Common myeloid progenitor, CD34-positive (primary cell): ENCODE measurements at regions not wholly inside any gene's neighbourhood (a gene's known extent, or its start where the extent isn't known, plus 50 kb on each side); places are given as distances from the start of the nearest gene placed in this dataset.
"Not testable (repeated sequence)": the region's sequence is repeated elsewhere in the genome, so short reads cannot be mapped to it uniquely, and the experiment has no call there.

ENCODE experiments used
- CTCF ChIA-PET: fragments of 350-600 bp; sonication (Branson Sonifier 250); formaldehyde crosslinking; loops from one replicate; lab custom pipeline; 2021; ENCODE audit warnings: antibody characterized with exemption; lab: Charles Lee
- POLR2A ChIA-PET: fragments of 350-600 bp; sonication (Branson Sonifier 250); formaldehyde crosslinking; loops from one replicate; lab custom pipeline; 2021; ENCODE audit warnings: antibody characterized with exemption; lab: Charles Lee
- DNase-seq, 3 donors: peaks; one replicate each; pipeline versions ENCODE4 v3.0.0 to v3.0.0-alpha.2; 2013
- H3K27ac ChIP-seq, 2 experiments: 1 replicate in 1 of 2; 2 replicates in 1 of 2; pipeline ENCODE4 v1.7.0; 2013; ENCODE audit warnings: inconsistent platforms in 2 of 2, low read length in 2 of 2, mild to moderate bottlenecking in 2 of 2, low read depth in 1 of 2, moderate library complexity in 1 of 2; ENCODE audit not compliant: severe bottlenecking in 2 of 2, insufficient read depth in 1 of 2, poor library complexity in 1 of 2
- H3K27me3 ChIP-seq, 5 experiments: replicated peaks in 2 of 5; 1 replicate in 3 of 5; 2 replicates in 2 of 5; pipeline versions ENCODE4 v1.6.1 to v1.7.0; 2013; ENCODE audit warnings: low read length in 4 of 5, mild to moderate bottlenecking in 2 of 5, moderate library complexity in 2 of 5, inconsistent platforms in 1 of 5; ENCODE audit not compliant: insufficient read depth in 5 of 5, control insufficient read depth in 4 of 5
- H3K36me3 ChIP-seq, 4 experiments: 1 replicate in 2 of 4; 2 replicates in 2 of 4; pipeline versions ENCODE4 v1.6.1 to v1.7.0; 2013; ENCODE audit warnings: low read length in 3 of 4, control low read depth in 1 of 4, mild to moderate bottlenecking in 1 of 4; ENCODE audit not compliant: control insufficient read depth in 4 of 4, insufficient read depth in 4 of 4
- H3K4me1 ChIP-seq, 4 experiments: 1 replicate in 3 of 4; 2 replicates in 1 of 4; pipeline versions ENCODE4 v1.6.1 to v1.7.1; 2013; ENCODE audit warnings: low read length in 3 of 4, mild to moderate bottlenecking in 3 of 4, control low read depth in 1 of 4, inconsistent platforms in 1 of 4, moderate library complexity in 1 of 4; ENCODE audit not compliant: control insufficient read depth in 4 of 4, insufficient read depth in 4 of 4; ENCODE audit errors: control extremely low read depth in 1 of 4
- H3K4me3 ChIP-seq, 7 experiments: 1 replicate in 4 of 7; 2 replicates in 3 of 7; pipeline versions ENCODE4 v1.5.1 to v1.7.0; 2013; ENCODE audit warnings: mild to moderate bottlenecking in 7 of 7, low read length in 6 of 7, moderate library complexity in 6 of 7, inconsistent platforms in 2 of 7, low read depth in 2 of 7, control low read depth in 1 of 7; ENCODE audit not compliant: insufficient read depth in 4 of 7, control insufficient read depth in 1 of 7; ENCODE audit errors: extremely low read depth in 1 of 7
- H3K9me3 ChIP-seq, 5 experiments: 1 replicate in 4 of 5; 2 replicates in 1 of 5; pipeline versions ENCODE4 v1.6.1 to v1.7.1; 2013; ENCODE audit warnings: low read length in 4 of 5, mild to moderate bottlenecking in 2 of 5, inconsistent platforms in 1 of 5, low read depth in 1 of 5, moderate library complexity in 1 of 5; ENCODE audit not compliant: control insufficient read depth in 4 of 5, insufficient read depth in 2 of 5; ENCODE audit errors: control extremely low read depth in 1 of 5
- WGBS: methylation state at CpG from one replicate; pipeline ENCODE4 v1.1.5; 2013; ENCODE audit not compliant: insufficient coverage; 5-methylcytosine and 5-hydroxymethylcytosine counted together

DNA sequence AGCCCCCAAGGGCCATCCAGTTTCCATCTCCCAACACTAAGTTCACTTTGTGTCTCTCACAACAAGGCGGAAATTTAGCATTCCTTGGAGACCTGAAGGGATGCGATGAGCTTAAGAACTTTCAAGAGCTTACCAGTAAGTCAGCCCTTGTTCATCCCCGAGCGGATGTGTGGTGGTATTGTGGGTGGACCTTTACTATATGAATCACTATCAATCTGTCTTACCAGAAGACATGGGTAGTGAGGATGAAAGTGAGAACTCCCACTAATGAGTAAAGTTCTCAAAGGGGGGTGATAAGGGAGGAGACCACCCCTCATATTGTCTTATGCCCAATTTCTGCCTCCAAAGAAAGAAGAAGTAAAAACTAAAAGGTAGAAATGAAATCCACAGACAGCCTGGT, 329.6 kb upstream of the NCKAP5 start:
- CTCF ChIA-PET = interaction anchor here (2.0 kb wide), 1 partner anchor 13 kb away, joined by 7 read pairs; no protein-coding TSS in a partner anchor
- DNase-seq, H3K9me3 ChIP-seq, H3K4me1 ChIP-seq, H3K36me3 ChIP-seq, POLR2A ChIA-PET, H3K27me3 ChIP-seq, H3K4me3 ChIP-seq, H3K27ac ChIP-seq: not testable (repeated sequence)
- no CpG with 5 or more reads among the region's 4 CpGs for WGBS

DNA sequence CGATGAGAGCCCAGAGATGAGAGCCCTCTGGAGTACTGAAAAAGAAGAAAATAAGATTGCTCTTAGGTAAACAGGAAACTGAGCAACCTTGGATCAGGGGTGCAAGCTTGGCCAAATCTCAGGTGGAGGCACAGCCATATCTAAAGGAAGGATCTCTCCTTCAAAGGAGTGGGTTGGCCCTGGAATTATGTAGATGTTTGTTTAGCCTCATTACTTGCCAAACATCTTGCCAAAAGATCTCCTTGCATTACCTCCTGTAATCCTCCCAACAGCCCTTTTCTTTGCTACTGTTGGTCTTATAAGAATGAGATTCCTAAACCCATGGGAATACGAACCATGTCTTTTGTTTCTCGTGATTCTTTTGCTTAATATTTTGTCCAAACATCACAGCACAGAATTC, 332.6 kb upstream of the NCKAP5 start:
- H3K27me3 ChIP-seq = peaks cover 0 to 5% (median 0%) of the 10 kb centered on the region in 5 experiments
- peaks cover 0 to 2% (median 0%) of the 10 kb centered on the region in 5 experiments for H3K9me3 ChIP-seq
- no peaks in the 10 kb centered on the region for H3K36me3 ChIP-seq
- ChIA-PET POLR2A (no interaction called here), CTCF (no interaction called here)
- WGBS = 86% methylated on average over 3 of the region's 3 CpGs
- H3K27ac ChIP-seq = no peak overlapping the region
- DNase-seq = no peak
- no peak overlapping the region for H3K4me3 ChIP-seq
- H3K4me1 ChIP-seq = no peaks in the 10 kb centered on the region

DNA sequence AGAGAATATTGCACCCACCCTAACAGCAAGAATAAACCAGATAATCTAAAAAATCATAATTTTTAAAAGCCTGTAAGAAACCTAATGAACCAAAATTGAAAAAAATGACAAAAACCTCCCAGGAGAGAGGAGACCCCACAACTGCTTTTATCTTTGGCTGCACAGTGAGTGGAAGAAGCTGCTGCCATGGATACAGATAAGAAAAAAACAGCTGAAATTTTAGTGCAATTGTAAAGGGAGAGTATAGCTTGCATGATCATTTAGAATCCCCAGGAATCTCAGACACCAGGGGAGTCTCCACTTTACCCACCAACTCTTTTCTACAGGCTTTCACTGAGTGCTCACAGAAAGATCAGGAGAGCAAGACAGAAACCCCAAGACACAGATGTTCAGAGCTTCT, 338.1 kb upstream of the NCKAP5 start:
- Histone ChIP-seq H3K4me1 (no peaks in the 10 kb centered on the region), H3K36me3 (no peaks in the 10 kb centered on the region), H3K27me3 (peaks cover 0 to 3% (median 0%) of the 10 kb centered on the region in 5 experiments), H3K27ac (no peak overlapping the region), H3K4me3 (no peak overlapping the region), H3K9me3 (peaks cover 0 to 3% (median 1%) of the 10 kb centered on the region in 5 experiments)
- DNase-seq = no peak
- CTCF ChIA-PET = interaction anchor here (1.4 kb wide), 1 partner anchor 63 kb away, joined by 3 read pairs; no protein-coding TSS in a partner anchor
- POLR2A ChIA-PET = no interaction called here

DNA sequence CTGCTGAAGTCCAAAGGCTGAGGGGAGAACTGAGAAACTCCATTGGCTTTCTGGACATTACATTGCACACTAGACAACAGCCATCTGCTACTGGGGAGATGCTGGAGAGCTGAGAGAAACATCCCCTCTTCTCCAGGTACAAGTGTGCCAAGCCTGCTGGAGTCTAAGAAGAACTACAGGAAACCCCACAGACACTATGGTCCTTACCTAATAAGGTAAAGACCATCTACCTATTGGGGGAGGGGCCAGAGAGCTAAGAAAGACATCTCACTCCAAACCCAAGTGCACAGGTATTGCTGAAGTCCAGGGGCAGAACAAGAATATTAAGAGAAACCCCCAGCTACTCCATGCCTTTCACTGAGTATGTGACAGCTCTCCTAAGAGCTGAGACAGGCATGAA, 338.7 kb upstream of the NCKAP5 start:
- no peak overlapping the region for H3K27ac ChIP-seq
- H3K36me3 ChIP-seq = no peaks in the 10 kb centered on the region
- CTCF ChIA-PET = interaction anchor here (1.4 kb wide), 1 partner anchor 64 kb away, joined by 3 read pairs; no protein-coding TSS in a partner anchor
- no peak for DNase-seq
- peaks cover 0 to 3% (median 1%) of the 10 kb centered on the region in 5 experiments for H3K9me3 ChIP-seq
- H3K4me1 ChIP-seq = no peaks in the 10 kb centered on the region
- peaks cover 0 to 3% (median 0%) of the 10 kb centered on the region in 5 experiments for H3K27me3 ChIP-seq
- no peak overlapping the region for H3K4me3 ChIP-seq
- POLR2A ChIA-PET = no interaction called here

DNA sequence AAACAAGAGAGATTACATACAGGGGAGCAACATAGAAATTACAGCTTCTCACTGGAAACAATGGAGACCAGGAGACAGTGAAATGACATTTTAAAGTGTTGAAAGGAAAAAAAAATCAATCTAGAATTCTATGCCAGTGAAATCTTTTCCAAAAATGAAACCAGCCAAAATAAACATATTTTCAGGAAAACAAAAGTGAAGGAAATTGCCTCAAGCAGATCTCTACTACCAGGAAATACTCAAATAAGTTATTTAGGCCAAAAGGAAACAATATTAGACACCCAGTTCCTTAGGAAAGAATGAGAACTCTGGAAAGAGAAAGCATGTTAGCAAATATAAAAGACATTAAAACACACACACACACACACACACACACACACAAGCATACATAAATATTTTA, 339.9 kb upstream of the NCKAP5 start:
- POLR2A ChIA-PET = no interaction called here
- H3K4me1 ChIP-seq = no peaks in the 10 kb centered on the region
- no peaks in the 10 kb centered on the region for H3K36me3 ChIP-seq
- H3K4me3 ChIP-seq = no peak overlapping the region
- CTCF ChIA-PET = no interaction called here
- H3K27me3 ChIP-seq = no peaks in the 10 kb centered on the region
- no peak overlapping the region for H3K27ac ChIP-seq
- DNase-seq = no peak
- peaks cover 0 to 3% (median 1%) of the 10 kb centered on the region in 5 experiments for H3K9me3 ChIP-seq

DNA sequence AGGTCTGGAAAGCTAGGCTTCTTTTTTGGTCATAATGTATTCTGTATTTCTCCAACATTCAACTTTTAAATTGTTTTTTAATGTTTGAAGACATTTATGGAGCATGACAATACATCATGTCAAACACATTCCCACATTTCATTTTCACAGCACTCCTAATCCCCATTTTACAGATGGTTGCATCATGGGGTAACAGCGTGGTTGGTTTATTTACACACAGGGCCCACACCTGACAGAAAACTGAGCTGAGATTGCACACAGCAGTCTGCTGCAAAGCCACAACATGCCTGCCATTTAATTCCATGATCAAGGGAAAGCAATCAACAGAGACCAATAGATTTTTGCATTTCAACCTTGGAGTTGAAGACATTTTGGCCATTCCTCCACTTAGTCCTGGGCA, 335.7 kb upstream of the MGAT5 start:
- Histone ChIP-seq H3K9me3 (no peaks in the 10 kb centered on the region), H3K27ac (no peak overlapping the region), H3K4me1 (no peaks in the 10 kb centered on the region), H3K27me3 (peaks cover 0 to 2% (median 0%) of the 10 kb centered on the region in 5 experiments), H3K36me3 (no peaks in the 10 kb centered on the region), H3K4me3 (no peak overlapping the region)
- 100% methylated on average over 1 of the region's 1 CpG for WGBS
- ChIA-PET CTCF (interaction anchor here (0.7 kb wide), 1 partner anchor 74 kb away, joined by 3 read pairs; no protein-coding TSS in a partner anchor), POLR2A (no interaction called here)
- no peak for DNase-seq

DNA sequence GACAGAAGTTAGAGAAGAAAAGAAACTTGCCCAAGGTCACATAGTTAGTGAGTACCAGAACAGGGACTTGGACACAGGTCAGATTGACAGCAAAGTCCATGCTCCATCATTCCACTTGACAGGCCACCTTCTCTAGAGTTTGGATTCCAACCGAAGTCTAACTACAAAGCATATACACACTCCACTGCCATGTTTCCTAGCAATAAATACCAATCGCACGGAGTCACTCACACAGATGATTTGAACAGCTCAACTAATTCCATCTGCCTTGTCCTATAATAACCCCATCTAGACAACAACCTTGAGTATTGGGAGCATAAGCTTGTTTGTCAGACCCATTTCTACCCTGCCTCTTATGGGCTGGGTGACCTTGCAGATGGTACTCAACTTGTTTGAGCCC, 334.6 kb upstream of the MGAT5 start:
- 64% methylated on average over 3 of the region's 3 CpGs for WGBS
- ChIA-PET POLR2A (no interaction called here), CTCF (no interaction called here)
- DNase-seq = no peak
- Histone ChIP-seq H3K4me1 (no peaks in the 10 kb centered on the region), H3K27me3 (peaks cover 0 to 2% (median 0%) of the 10 kb centered on the region in 5 experiments), H3K9me3 (no peaks in the 10 kb centered on the region), H3K4me3 (no peak overlapping the region), H3K36me3 (no peaks in the 10 kb centered on the region), H3K27ac (no peak overlapping the region)
